ENCODE measurements at regions not wholly inside any gene's neighbourhood (a gene's known extent, or its start where the extent isn't known, plus 50 kb on each side); places are given as distances from the start of the nearest gene placed in this dataset.

- no peak for TF ChIP-seq CTCF (conservative IDR thresholded peaks at IDR 0.05; ENCODE audit: low read depth, low read length)
- TF ChIP-seq EZH2 (IDR thresholded peaks at IDR 0.05; ENCODE audit: borderline replicate concordance, low read depth, low read length, poor library complexity, severe bottlenecking), result no peak
Measured at GRCh38 chr3:59432665-59433064, 382.8 kb upstream of the CFAP20DC start.
